GM21526 (cell line): ENCODE measurements at regions not wholly inside any gene's neighbourhood (a gene's known extent, or its start where the extent isn't known, plus 50 kb on each side); places are given as distances from the start of the nearest gene placed in this dataset.
"Not testable (repeated sequence)": the region's sequence is repeated elsewhere in the genome, so short reads cannot be mapped to it uniquely, and the experiment has no call there.

ENCODE experiments used
- ATAC-seq: cut with Tn5 transposase; IDR thresholded peaks from one replicate; pipeline ENCODE4 v1.9.1; 2021; ENCODE audit warnings: moderate library complexity; ENCODE audit not compliant: unreplicated experiment, low FRiP score

GRCh38 chr18:56448751-56449150 is 189.6 kb downstream of the TXNL1 start:
- no peak for ATAC-seq

GRCh38 chr18:56445422-56445821 is 193.0 kb downstream of the TXNL1 start:
- no peak for ATAC-seq

- no peak for ATAC-seq
These were observed 194.2 kb downstream of the TXNL1 start for GRCh38 chr18:56444201-56444600.

GRCh38 chr18:56443166-56443907 is 195.1 kb downstream of the TXNL1 start:
- no peak for ATAC-seq

- not testable (repeated sequence) for ATAC-seq
These were observed 199.9 kb downstream of the TXNL1 start for GRCh38 chr18:56438480-56438879.

GRCh38 chr18:56436651-56437050 is 201.7 kb downstream of the TXNL1 start:
- ATAC-seq, result no peak

- no peak for ATAC-seq
These were observed 204.5 kb downstream of the TXNL1 start for GRCh38 chr18:56433919-56434318.

- ATAC-seq, result no peak
These were observed 206.8 kb downstream of the TXNL1 start for GRCh38 chr18:56431551-56431950.

- no peak for ATAC-seq
These were observed 214.8 kb downstream of the TXNL1 start for GRCh38 chr18:56423626-56424025.

GRCh38 chr18:56421647-56422046 is 216.7 kb downstream of the TXNL1 start:
- no peak for ATAC-seq

- ATAC-seq, result not testable (repeated sequence)
These were observed 217.5 kb downstream of the TXNL1 start for GRCh38 chr18:56420868-56421267.

- ATAC-seq, result no peak
These were observed 224.0 kb downstream of the TXNL1 start for GRCh38 chr18:56414357-56414756.

- no peak for ATAC-seq
These were observed 224.5 kb downstream of the TXNL1 start for GRCh38 chr18:56413862-56414261.

GRCh38 chr18:56412951-56413350 is 225.4 kb downstream of the TXNL1 start:
- ATAC-seq, result no peak

GRCh38 chr18:56409736-56410135 is 228.7 kb downstream of the TXNL1 start:
- no peak for ATAC-seq

GRCh38 chr18:56407646-56408180 is 230.7 kb downstream of the TXNL1 start:
- ATAC-seq, result no peak

GRCh38 chr18:56402872-56403516 is 235.4 kb downstream of the TXNL1 start:
- ATAC-seq, result no peak

- no peak for ATAC-seq
These were observed 244.5 kb downstream of the TXNL1 start for GRCh38 chr18:56393870-56394269.

GRCh38 chr18:56391931-56392590 is 246.3 kb downstream of the TXNL1 start:
- no peak for ATAC-seq

- no peak for ATAC-seq
These were observed 247.8 kb downstream of the TXNL1 start for GRCh38 chr18:56390626-56391025.

GRCh38 chr18:56389190-56389589 is 249.2 kb downstream of the TXNL1 start:
- no peak for ATAC-seq
